ACC112 (cell line): ENCODE measurements at regions not wholly inside any gene's neighbourhood (a gene's known extent, or its start where the extent isn't known, plus 50 kb on each side); places are given as distances from the start of the nearest gene placed in this dataset.
A peak's percentile ranks its signal among the peaks of the same experiment; 100 is the strongest.

Source experiments
- H2AFZ ChIP-seq: fragments of 200-600 bp; sonication (generic); one replicate; pipeline ENCODE4 v1.6.0; 2017; ENCODE audit warnings: antibody characterized with exemption, low read length; ENCODE audit not compliant: unreplicated experiment
- H3K27ac ChIP-seq: fragments of 200-600 bp; sonication (generic); 2 replicates; pipeline ENCODE4 v1.5.1; 2014; ENCODE audit warnings: low read depth, mild to moderate bottlenecking, antibody characterized with exemption, low read length, moderate library complexity
- H3K27me3 ChIP-seq: fragments of 200-600 bp; sonication (generic); 2 replicates; pipeline ENCODE4 v1.6.1; 2014; ENCODE audit warnings: mild to moderate bottlenecking, antibody characterized with exemption, low read length, moderate library complexity, mixed read lengths; ENCODE audit not compliant: insufficient read depth
- H3K36me3 ChIP-seq: fragments of 200-600 bp; sonication (generic); 2 replicates; pipeline ENCODE4 v1.6.1; 2016; ENCODE audit warnings: mild to moderate bottlenecking, antibody characterized with exemption, low read length, moderate library complexity, mixed read lengths; ENCODE audit not compliant: insufficient read depth
- H3K4me1 ChIP-seq: fragments of 200-600 bp; sonication (generic); one replicate; pipeline ENCODE4 v1.6.1; 2016; ENCODE audit warnings: low read length, mixed read lengths; ENCODE audit not compliant: insufficient read depth, unreplicated experiment, control insufficient read depth
- H3K4me3 ChIP-seq: fragments of 200-600 bp; sonication (generic); 2 replicates; pipeline ENCODE4 v1.5.1; 2014; ENCODE audit warnings: mild to moderate bottlenecking, low read depth, low read length
- H3K79me2 ChIP-seq: fragments of 200-600 bp; sonication (generic); one replicate; pipeline ENCODE4 v1.6.0; 2016; ENCODE audit warnings: low read length; ENCODE audit not compliant: control insufficient read depth, unreplicated experiment, insufficient read depth

DNA sequence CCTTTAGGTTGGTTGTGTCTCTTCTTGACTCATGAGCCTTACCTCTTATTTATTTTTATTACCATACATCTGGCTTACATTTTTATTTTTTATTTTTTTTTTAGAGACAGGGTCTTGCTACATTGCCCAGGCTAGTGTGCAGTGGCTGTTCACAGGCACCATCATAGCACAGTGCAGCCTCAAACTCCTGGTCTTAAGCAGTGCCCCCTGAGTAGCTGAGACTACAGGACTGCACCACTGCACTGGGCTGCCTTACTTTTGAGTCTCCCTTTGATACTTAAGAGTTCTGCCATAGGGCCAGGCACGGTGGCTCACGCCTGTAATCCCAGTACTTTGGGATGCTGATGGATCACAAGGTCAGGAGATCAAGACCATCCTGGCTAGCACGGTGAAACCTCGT lies 76.4 kb upstream of the MACF1 start:
- no peaks in the 10 kb centered on the region for H3K36me3 ChIP-seq
- H3K4me3 ChIP-seq, result no peak overlapping the region
- H3K27me3 ChIP-seq, result no peaks in the 10 kb centered on the region
- H3K27ac ChIP-seq, result peak overlapping the region; percentile 66
- H3K4me1 ChIP-seq, result peaks cover 58% of the 10 kb centered on the region
- no peak overlapping the region for H2AFZ ChIP-seq
- H3K79me2 ChIP-seq, result peaks cover 41% of the 10 kb centered on the region

DNA sequence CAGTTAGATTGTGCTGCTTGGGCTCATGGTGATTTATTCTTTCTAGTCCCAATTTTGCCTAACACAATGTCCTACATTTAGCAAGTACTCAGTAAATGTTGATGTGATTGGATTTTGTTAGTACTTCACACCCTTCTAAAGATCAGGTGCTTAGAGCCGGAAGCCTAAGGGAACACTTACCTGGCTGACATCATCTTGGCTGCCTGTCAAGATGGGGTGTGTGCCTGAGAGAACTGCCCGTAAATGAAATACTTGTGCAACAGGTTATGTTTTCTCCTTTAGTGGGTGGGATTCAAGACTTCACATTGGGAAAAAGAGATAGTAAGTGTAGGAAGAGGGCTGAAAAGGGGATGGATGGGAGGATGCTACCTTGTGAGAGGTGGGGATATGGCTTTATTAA lies 75.5 kb upstream of the MACF1 start:
- peaks cover 60% of the 10 kb centered on the region for H3K4me1 ChIP-seq
- H2AFZ ChIP-seq, result no peak overlapping the region
- no peak overlapping the region for H3K27ac ChIP-seq

DNA sequence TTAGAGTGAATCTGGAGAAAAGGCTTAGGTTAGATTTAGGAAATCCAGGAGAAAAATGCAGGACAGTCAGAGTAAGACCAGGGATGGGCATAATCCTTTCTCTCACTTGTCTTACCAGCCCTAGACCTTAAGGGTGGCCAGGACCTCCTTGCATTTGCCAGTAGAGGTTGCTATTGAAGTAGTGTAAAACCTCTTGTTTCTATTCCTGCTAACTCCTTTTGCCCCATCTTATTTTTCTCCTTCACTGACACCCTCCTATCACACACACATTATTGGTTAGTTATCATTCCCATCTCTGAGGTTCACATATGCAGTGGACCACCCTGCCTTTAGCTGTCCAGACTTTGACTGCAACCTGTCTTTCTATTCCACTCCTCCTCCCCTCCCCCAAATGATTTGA lies 75.0 kb upstream of the MACF1 start:
- no peak overlapping the region for H3K4me3 ChIP-seq
- H2AFZ ChIP-seq, result no peak overlapping the region
- peak overlapping the region; percentile 90 for H3K27ac ChIP-seq
- H3K36me3 ChIP-seq, result no peaks in the 10 kb centered on the region
- H3K4me1 ChIP-seq, result peaks cover 60% of the 10 kb centered on the region
- peaks cover 48% of the 10 kb centered on the region for H3K79me2 ChIP-seq
- no peaks in the 10 kb centered on the region for H3K27me3 ChIP-seq

More for the DNA sequence above, 75.5 kb upstream of the MACF1 start:
- no peaks in the 10 kb centered on the region for H3K27me3 ChIP-seq
- H3K36me3 ChIP-seq, result no peaks in the 10 kb centered on the region
- H3K79me2 ChIP-seq, result peaks cover 46% of the 10 kb centered on the region
- H3K4me3 ChIP-seq, result no peak overlapping the region

DNA sequence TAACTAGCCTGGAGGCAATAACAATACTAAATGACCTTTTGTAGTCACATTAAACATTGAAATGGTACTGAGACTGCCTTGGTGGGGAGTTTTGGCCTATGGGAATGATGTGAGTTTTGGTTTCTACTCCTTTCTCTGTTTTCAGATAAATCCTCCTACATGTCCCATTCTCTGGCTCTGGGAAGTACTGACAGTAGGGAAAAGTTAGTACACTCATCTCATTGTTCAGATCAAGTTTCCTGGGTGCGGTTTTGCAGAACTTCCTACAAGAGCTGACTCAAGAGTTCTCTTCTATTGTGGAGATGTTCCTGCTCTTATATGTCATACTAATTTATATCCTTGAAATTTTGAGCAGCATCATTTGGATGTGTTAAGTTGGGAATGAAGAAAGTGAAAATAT lies 74.2 kb upstream of the MACF1 start:
- Histone ChIP-seq H3K27me3 (no peaks in the 10 kb centered on the region), H3K4me1 (peaks cover 60% of the 10 kb centered on the region), H3K36me3 (no peaks in the 10 kb centered on the region), H2AFZ (no peak overlapping the region), H3K27ac (peak overlapping the region; percentile 90), H3K79me2 (peaks cover 55% of the 10 kb centered on the region), H3K4me3 (peak overlapping the region; percentile 26)

DNA sequence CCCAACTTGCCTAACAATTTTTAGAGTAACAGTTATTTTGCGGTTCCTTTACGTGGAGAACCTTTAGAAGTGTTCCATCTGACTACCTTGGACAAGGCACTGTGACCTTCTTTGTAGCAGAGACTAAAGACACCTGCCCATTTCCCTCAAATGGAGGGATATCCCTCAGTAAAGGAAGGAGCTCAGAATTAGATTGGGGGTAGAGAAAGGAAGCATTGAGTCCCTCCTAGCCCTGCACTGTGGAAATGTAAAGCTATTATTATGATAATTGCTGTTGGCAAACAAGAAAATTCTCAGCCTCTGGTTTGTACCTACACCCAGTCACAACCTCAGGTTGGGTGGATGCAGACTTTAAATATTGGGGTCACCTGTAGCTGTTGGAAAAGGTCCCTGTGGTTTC lies 72.6 kb upstream of the MACF1 start:
- Histone ChIP-seq H3K79me2 (peaks cover 65% of the 10 kb centered on the region), H2AFZ (no peak overlapping the region), H3K27ac (peak overlapping the region; percentile 50), H3K4me1 (peaks cover 57% of the 10 kb centered on the region), H3K27me3 (no peaks in the 10 kb centered on the region), H3K36me3 (no peaks in the 10 kb centered on the region), H3K4me3 (peak overlapping the region; percentile 6)

DNA sequence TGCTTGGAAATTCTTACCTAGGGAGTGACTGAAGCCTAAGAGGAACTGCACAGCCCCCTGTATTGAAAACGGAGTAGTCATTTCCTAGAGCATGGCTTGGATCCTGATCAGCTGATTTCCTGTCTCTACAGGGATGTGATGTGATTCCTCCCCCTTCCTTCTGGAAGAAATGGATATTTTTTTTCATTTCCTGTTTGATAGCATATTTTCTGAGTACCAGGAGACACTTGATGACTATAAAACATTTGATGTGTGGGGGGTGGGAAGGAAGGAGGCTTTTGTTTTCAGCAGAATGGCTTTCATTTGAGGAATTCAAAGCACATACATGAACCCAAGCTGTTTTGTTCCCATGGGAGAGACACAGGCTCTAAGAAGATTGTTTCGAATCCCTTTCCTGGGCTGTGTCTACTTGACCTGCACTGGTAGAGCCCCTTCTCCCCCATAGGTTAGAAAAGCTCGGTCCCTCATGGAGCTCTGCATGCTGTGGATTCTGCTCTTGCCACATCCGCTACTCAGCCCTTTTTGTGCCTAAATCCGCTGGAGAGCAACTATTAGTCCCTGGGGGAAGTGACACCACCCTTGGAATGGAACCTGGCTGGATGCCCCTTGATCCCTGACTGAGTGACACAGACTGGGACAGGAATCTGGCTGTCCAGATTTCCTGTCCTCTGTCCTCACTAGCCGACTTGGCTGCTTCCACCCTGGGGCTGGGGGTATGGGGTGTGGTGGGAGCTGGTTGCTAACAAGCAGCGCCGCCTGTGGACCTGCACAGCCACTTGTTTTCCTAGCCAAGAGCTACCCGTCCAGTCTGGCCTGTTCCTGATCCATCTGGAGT lies 71.8 kb upstream of the MACF1 start:
- Histone ChIP-seq H3K79me2 (peaks cover 65% of the 10 kb centered on the region), H3K4me3 (peak overlapping the region; percentile 6; the same call in 1 of the 2 replicates), H3K36me3 (no peaks in the 10 kb centered on the region), H3K4me1 (peaks cover 50% of the 10 kb centered on the region), H3K27me3 (no peaks in the 10 kb centered on the region), H2AFZ (no peak overlapping the region), H3K27ac (peak overlapping the region; percentile 50)

DNA sequence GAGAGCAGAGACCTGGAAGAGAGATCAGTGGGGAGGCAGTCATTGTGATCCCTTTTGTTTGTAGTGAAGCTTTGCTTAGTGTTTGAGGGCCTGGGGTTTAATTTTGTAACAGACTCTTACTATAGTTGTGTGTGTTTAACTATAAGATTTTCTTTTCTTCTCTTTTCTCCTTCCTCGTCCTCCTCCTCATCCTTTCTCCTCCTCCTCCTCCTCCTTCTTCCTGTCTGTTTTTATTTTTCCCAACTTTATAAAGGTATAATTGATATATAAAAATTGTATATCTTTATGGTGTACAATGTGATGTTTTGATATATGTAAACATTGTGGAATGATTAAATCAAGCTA lies 71.2 kb upstream of the MACF1 start:
- Histone ChIP-seq H3K27me3 (no peaks in the 10 kb centered on the region), H3K27ac (peak overlapping the region; percentile 50), H2AFZ (no peak overlapping the region), H3K4me3 (no peak overlapping the region), H3K36me3 (no peaks in the 10 kb centered on the region), H3K4me1 (peaks cover 45% of the 10 kb centered on the region), H3K79me2 (peaks cover 63% of the 10 kb centered on the region)

DNA sequence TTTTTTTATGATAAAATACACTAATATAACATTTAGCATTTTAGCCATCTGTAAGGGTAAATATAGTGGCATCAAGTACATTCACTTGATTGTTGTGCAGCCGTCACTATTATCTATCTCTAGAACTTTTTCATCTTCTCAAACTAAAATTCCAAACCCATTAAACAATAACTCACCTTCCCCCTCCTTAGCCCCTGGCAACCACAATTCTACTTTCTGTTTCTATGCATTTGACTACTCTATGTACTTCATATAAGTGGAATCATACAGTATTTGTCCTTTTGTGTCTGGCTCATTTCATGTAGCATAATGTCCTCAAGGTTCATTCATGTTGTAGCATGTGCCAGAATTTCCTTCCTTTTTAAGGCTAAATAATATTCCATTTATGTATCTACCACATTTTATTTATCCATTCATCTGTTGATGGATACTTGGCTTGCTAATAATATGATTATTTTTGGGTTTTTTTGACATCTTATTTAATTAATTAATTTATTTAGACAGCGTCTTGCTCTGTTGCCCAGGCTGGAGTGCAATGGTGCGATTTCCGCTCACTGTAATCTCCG lies 69.6 kb upstream of the MACF1 start:
- H3K4me1 ChIP-seq, result peaks cover 34% of the 10 kb centered on the region
- no peaks in the 10 kb centered on the region for H3K36me3 ChIP-seq
- no peak overlapping the region for H3K4me3 ChIP-seq
- no peaks in the 10 kb centered on the region for H3K27me3 ChIP-seq
- H3K27ac ChIP-seq, result no peak overlapping the region
- H2AFZ ChIP-seq, result no peak overlapping the region
- H3K79me2 ChIP-seq, result peaks cover 52% of the 10 kb centered on the region

DNA sequence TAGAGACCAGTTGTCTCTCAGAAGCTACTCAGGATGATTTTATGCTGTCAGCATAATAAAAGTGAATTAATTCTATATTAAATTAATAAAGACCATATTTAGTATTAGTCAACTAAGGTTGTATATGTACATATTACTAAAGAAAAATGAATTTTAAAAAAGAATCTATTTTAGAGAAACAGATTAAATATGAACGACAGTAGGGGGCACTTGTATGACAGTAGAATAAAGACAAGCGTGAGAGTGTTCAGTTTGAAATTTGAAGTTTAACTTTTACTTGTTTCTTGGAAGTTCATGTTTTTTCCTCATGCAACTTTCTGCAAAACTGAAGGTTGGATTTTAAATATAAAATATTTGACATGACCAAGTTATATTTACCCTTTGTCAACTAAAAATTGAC lies 67.9 kb upstream of the MACF1 start:
- Histone ChIP-seq H3K36me3 (no peaks in the 10 kb centered on the region), H3K27me3 (no peaks in the 10 kb centered on the region), H2AFZ (no peak overlapping the region), H3K4me1 (peaks cover 18% of the 10 kb centered on the region), H3K27ac (no peak overlapping the region), H3K4me3 (no peak overlapping the region), H3K79me2 (peaks cover 59% of the 10 kb centered on the region)

DNA sequence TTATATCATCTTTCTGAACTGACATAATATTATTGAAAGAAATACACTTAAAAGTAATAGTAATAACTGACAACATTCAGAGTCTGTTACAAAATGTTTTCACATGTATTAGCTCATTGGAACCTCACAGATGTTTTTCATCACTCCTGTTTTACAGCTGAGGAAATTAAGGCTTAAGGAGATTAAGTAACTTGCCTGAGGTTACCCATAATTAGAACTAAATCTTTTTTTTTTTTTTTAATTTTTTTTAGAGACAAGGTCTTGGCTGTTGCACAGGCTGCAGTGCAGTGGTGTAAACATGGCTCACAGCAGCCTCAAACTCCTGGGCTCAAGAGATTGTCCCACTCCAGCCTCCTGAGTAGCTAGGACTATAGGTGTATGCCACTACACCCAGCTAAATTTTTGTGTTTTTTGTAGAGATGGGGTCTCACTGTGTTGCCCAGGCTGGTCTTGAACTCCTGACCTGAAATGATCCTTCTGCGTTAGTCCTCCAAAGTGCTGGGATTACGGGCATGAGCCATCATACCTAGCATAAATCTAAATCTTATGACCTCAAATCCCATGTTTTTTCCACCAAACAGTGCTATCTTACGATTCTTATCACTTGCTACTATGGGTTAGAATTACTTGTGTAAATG lies 64.7 kb upstream of the MACF1 start:
- Histone ChIP-seq H3K27ac (no peak overlapping the region), H2AFZ (no peak overlapping the region), H3K4me3 (no peak overlapping the region), H3K36me3 (no peaks in the 10 kb centered on the region), H3K27me3 (no peaks in the 10 kb centered on the region), H3K4me1 (no peaks in the 10 kb centered on the region), H3K79me2 (peaks cover 39% of the 10 kb centered on the region)

DNA sequence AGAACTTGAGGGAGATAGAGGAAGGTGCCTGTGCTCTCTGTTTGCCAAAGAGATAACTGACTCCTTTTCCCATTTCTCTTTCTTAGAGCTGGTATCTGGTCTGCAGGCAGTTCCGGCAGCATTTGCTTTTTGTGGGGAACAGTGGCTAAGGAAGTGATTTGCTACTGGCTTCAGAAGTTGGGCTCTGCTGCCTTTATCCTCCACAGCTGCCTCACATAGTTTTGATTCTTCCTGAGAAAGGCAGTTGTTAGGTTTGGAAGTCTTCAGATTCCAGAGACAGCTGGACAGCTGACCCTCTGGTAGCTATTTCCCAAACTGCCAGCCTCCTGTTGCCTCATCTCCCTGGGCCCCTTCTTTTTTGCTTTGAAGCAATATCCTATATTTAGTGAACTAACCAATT lies 62.6 kb upstream of the MACF1 start:
- Histone ChIP-seq H3K36me3 (no peaks in the 10 kb centered on the region), H3K79me2 (peaks cover 27% of the 10 kb centered on the region)

More for the DNA sequence above, 62.6 kb upstream of the MACF1 start:
- no peaks in the 10 kb centered on the region for H3K4me1 ChIP-seq
- no peak overlapping the region for H3K4me3 ChIP-seq
- no peak overlapping the region for H2AFZ ChIP-seq
- H3K27ac ChIP-seq, result no peak overlapping the region
- no peaks in the 10 kb centered on the region for H3K27me3 ChIP-seq
